NAMALWA (cell line): ENCODE measurements at regions not wholly inside any gene's neighbourhood (a gene's known extent, or its start where the extent isn't known, plus 50 kb on each side); places are given as distances from the start of the nearest gene placed in this dataset.

ENCODE experiments used
- DNase-seq: peaks from one replicate; pipeline ENCODE4 v3.0.0-alpha.2; 2015; ENCODE audit warnings: low spot score

GRCh38 chr3:102599819-102600576 lies 165.2 kb downstream of the ZPLD1 start:
- DNase-seq = no peak

GRCh38 chr3:102605153-102605552 lies 170.3 kb downstream of the ZPLD1 start:
- DNase-seq = no peak

- DNase-seq = no peak
Observed at GRCh38 chr3:102608875-102609274, 174.1 kb downstream of the ZPLD1 start.

- no peak for DNase-seq
Observed at GRCh38 chr3:102614021-102614569, 179.3 kb downstream of the ZPLD1 start.

- DNase-seq = no peak
Observed at GRCh38 chr3:102614585-102614984, 179.8 kb downstream of the ZPLD1 start.

- no peak for DNase-seq
Observed at GRCh38 chr3:102617381-102617780, 182.6 kb downstream of the ZPLD1 start.

- no peak for DNase-seq
Observed at GRCh38 chr3:102619361-102619760, 184.5 kb downstream of the ZPLD1 start.

GRCh38 chr3:102629943-102630342 lies 195.1 kb downstream of the ZPLD1 start:
- DNase-seq = no peak

GRCh38 chr3:102630531-102630930 lies 195.7 kb downstream of the ZPLD1 start:
- no peak for DNase-seq

- no peak for DNase-seq
Observed at GRCh38 chr3:102643546-102643945, 208.7 kb downstream of the ZPLD1 start.

GRCh38 chr3:102646557-102646956 lies 211.7 kb downstream of the ZPLD1 start:
- DNase-seq = no peak

GRCh38 chr3:102660653-102661052 lies 225.8 kb downstream of the ZPLD1 start:
- no peak for DNase-seq

GRCh38 chr3:102661707-102662497 lies 227.1 kb downstream of the ZPLD1 start:
- DNase-seq = no peak

- DNase-seq = no peak
Observed at GRCh38 chr3:102662498-102662772, 227.6 kb downstream of the ZPLD1 start.

- DNase-seq = no peak
Observed at GRCh38 chr3:102664126-102664525, 229.3 kb downstream of the ZPLD1 start.

GRCh38 chr3:102665183-102665582 lies 230.4 kb downstream of the ZPLD1 start:
- DNase-seq = no peak

GRCh38 chr3:102668247-102668646 lies 233.4 kb downstream of the ZPLD1 start:
- DNase-seq = no peak

- DNase-seq = no peak
Observed at GRCh38 chr3:102670986-102671385, 236.2 kb downstream of the ZPLD1 start.

GRCh38 chr3:102672305-102672704 lies 237.5 kb downstream of the ZPLD1 start:
- DNase-seq = no peak

GRCh38 chr3:102673271-102674115 lies 238.7 kb downstream of the ZPLD1 start:
- peak; percentile 66 for DNase-seq

- DNase-seq = no peak
Observed at GRCh38 chr3:102674284-102674683, 239.5 kb downstream of the ZPLD1 start.

- no peak for DNase-seq
Observed at GRCh38 chr3:102676424-102676823, 241.6 kb downstream of the ZPLD1 start.
